HepG2 (cell line): ENCODE measurements at regions not wholly inside any gene's neighbourhood (a gene's known extent, or its start where the extent isn't known, plus 50 kb on each side); places are given as distances from the start of the nearest gene placed in this dataset.

Source experiments
- ZNF766 ChIP-seq: sonication (generic); formaldehyde crosslinking; IDR thresholded peaks from 2 replicates; pipeline ENCODE4 v1.5.0; 2020; ENCODE audit warnings: missing genetic modification reagents, borderline replicate concordance
- TF ChIP-seq, protein P1 (sequence below): fragments of 450-650 bp; IDR thresholded peaks from 2 replicates; pipeline ENCODE4 v1.6.1; 2017

DNA sequence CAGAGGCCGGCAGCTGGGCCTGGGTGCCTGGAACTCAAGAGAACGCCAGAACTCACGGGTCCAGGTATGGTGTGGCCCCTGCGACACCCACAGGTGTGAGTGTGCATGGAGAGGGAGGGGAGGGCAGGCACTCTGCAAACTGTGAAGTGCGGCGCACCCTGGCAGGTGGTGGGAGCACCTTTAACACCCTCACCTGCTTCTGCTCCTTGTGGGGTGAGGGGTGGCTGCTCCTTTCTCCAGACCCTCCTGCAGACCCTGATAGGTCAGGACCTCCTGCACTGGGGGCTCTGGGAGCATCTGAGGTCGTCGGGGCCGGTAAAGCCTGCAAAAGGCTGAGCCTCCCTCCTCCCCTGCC lies 324.7 kb upstream of the SFSWAP start:
- TF ChIP-seq, protein P1, sequence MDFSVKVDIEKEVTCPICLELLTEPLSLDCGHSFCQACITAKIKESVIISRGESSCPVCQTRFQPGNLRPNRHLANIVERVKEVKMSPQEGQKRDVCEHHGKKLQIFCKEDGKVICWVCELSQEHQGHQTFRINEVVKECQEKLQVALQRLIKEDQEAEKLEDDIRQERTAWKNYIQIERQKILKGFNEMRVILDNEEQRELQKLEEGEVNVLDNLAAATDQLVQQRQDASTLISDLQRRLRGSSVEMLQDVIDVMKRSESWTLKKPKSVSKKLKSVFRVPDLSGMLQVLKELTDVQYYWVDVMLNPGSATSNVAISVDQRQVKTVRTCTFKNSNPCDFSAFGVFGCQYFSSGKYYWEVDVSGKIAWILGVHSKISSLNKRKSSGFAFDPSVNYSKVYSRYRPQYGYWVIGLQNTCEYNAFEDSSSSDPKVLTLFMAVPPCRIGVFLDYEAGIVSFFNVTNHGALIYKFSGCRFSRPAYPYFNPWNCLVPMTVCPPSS, result no peak
- no peak for TF ChIP-seq ZNF766
